HG03064 (cell line): ENCODE measurements at regions not wholly inside any gene's neighbourhood (a gene's known extent, or its start where the extent isn't known, plus 50 kb on each side); places are given as distances from the start of the nearest gene placed in this dataset.
"Not testable (repeated sequence)": the region's sequence is repeated elsewhere in the genome, so short reads cannot be mapped to it uniquely, and the experiment has no call there.

Source experiments
- ATAC-seq: cut with Tn5 transposase; IDR thresholded peaks from one replicate; pipeline ENCODE4 v1.9.1; 2021; ENCODE audit warnings: low read depth; ENCODE audit not compliant: unreplicated experiment

DNA sequence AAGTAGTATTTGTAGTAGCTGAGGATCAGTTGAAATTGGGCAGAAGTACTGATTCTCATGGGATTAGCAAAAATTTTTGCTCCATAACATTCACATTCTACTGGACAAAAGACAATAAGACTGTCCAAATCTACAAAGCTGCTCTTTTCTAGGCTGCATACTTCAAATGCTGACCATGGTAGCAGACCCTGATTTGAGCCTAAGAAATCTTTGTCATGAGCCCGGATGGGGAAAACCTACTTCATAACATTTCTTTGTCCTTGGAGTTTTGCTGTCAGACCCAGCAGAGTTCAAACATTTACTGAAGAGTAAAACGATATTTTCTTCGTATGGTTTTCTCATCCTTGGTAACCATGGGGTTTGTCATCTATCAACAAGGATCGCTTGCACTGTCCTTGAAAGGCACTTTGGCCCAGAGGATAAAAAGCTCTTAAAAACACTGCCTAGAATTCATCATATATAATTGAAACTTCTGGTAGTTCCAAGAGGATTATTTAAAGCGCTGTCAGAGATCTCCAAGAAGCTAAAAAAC is 216.9 kb downstream of the CAVIN4 start:
- ATAC-seq: no peak

DNA sequence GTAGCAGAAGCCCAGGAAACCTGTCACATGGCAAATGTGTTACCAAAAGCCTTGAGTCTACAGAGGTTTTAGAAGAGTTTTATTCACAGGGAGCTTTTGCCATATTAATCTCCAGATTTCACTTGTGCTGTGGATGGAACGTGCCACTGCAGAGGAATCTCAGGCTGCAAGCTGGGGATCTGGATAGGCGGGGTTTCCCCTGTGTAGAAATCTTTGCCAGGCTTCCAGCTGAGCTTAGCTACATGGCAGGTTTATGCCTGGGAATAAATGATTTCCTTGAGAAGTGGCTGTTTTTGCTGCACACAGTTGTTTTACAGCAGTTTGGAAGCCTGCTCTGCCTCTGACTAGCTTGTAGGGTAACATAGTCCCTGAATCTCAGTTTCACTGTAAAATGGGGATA is 224.6 kb upstream of the PLPPR1 start:
- ATAC-seq: no peak

DNA sequence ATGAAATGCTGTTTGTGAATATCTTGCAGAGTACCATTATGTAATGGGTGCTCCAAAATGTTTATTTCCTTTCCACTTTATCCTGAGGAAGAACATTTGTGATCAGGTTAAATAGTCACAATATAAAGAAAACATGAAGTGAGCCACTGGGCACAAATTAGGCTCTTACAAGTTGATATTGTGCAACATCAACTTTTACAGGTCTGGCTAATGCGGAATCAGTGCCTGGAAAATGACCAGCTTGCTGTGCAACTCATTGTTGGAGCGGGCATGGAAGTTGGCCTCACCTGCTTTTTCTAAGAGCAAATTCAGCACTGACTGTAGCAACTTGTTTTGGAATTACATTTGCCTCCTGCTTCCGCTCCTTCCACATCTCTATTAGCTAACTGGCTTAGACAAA is 216.9 kb upstream of the PLPPR1 start:
- no peak for ATAC-seq

DNA sequence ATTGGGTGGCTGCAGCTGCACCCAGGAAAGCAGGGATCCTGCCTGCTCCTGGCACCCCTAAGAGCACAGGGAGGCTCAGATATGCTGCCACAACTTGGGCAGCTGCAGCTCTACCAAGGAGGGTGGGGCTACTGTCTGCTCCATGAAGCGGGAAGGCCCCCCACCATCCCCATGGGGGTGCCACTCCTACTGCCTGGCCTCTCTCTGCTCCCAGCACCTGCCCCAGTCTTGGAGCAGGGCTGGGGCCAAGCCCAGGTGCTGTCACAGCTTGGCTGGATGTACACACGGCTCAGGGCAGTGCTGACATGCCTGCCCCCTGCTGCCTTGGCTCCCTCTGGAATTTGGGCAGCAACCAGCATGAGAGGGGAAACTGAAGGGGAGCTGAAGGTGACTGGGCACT is 214.7 kb upstream of the PLPPR1 start:
- no peak for ATAC-seq

DNA sequence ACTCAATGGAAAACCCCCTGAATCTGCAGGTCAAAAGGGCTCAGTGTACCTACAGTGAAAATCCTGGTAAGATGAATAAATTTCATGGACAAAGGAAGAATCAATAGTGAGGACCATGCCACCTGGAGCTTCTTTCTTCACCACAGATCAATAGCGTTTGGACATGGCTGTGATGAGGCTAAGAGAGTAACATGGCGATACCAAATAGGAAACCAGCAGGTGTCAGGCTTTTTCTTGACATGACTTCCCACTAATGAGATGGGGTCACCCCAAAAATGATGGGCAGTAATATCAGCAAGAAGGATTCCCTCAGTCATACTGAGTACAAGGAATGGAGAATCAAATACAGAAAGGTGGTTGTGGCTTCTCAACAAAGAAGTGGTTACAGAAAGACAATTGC is 208.5 kb upstream of the PLPPR1 start:
- ATAC-seq: no peak

DNA sequence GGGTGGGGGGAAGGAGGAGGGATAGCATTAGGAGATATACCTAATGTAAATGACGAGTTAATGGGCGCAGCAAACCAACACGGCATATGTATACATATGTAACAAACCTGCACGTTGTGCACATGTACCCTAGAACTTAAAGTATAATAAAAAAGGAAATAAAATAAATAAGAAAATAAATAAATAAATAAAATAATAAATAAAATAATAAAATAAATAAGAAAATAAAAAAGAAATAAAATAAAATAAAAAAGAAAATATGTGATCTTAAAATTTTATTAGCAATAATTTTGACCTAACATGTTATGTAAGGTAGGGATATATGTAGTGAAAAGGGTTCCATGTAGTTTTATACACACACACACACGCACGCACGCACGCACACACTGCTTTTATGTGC is 195.5 kb upstream of the PLPPR1 start:
- ATAC-seq: not testable (repeated sequence)

DNA sequence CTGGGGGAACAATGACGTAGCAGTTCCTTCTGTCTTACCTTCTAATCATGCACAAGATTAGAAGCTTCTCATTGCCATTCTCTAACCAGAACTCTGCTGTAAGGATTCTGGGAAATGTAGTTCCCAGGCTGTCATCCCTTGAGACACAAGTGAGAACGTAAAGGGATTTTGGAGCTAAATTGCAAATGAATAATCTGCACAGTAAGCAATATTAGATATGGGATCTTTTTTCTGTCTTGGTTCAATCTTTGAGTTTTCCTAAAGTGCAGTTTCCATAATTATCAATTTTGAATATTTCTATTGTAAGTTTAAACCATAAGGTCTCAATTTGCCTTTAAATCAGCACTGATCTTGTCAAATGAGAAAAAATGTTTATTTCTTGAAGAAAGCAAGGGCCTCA is 189.7 kb upstream of the PLPPR1 start:
- ATAC-seq: no peak

DNA sequence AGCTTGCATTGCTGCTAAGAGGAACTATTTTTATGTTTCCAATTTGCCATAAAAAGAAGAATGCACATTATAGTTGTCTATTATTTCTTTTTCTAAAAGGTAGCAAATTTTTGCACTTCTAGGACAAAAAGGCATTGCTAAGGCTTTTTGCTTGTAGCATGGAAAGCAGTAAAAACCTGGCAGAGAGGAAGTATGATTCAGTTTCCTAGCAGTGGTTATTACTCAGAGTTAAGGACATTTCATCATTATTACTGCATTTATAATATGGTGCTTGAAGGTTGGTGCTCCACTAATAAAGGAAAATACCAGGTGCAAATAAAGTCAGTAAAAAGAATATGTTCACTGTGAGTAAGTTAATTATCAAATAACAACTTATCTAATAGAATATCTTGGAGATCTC is 179.8 kb upstream of the PLPPR1 start:
- no peak for ATAC-seq

DNA sequence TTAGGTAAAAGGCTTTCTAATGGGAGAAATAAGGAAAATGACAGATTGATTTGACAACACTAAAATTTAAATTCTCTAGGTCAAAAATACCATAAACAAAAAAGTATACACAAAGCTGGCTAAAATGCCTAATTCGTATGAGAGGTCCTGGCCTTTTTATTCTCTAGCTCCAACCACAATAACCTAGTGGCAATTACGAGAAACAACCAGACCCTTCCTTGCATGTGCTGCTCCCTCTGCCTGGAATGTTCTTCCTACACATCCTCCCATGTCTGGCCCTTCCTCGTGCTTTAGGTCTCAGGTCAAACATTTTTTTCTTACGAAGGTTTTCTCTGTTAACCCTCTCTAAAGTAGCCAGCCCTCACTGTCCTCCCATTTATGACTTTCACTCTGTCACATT is 176.4 kb upstream of the PLPPR1 start:
- no peak for ATAC-seq

DNA sequence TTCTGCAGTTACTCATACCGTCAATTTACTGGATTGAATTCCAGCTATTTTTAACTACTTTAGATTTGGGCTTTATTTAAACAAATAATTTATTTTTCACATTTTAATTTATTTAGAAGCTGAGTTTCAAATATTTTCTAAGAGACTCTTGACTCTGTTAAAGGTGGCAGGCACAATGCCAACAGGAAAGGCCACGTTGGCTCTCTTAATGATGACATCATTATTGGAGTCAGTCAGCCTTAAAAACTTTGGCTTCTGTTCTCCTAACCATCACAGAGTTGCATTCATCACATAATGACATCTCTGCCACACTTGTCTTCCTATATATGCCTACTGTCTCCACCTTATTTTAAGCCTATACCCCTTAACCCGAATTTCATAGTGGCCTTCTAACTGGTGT is 172.3 kb upstream of the PLPPR1 start:
- ATAC-seq: no peak

DNA sequence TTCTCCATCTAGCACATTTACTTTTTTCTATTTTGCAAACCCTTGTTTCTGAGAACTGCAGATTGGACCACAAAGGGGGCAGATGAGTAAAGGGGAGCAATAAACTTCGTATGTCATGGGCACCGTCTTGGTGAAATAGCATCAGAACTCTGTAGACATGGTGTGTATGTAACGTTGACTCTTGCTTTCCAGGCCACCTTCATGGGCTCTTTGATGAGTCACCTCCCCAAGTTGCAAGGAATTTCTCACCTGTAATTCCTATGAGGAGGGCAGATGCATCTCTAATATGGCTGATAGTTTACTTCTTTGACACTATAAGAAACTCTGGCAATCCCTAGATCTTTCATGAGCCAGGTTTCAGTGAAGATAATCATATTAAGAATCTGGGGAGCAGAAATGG is 163.4 kb upstream of the PLPPR1 start:
- ATAC-seq: no peak

DNA sequence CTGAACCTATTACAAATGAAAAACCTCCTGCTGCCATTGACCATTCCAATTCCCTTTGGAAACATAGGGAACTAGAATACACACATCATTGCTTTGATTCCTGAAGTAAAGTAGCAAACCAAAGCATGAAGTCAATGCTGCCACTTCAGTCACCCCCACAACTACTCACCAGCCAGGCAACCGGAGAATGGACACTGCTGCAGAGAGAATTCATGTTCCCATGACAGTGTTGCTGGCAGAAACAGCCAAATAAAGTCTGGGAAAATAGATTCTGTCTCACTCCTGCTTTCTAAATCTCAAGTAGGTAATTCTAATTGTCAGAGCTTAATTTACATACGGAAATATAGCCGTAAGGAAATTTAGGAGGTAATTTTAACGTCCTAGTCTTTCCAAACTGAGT is 162.9 kb upstream of the PLPPR1 start:
- ATAC-seq: no peak

DNA sequence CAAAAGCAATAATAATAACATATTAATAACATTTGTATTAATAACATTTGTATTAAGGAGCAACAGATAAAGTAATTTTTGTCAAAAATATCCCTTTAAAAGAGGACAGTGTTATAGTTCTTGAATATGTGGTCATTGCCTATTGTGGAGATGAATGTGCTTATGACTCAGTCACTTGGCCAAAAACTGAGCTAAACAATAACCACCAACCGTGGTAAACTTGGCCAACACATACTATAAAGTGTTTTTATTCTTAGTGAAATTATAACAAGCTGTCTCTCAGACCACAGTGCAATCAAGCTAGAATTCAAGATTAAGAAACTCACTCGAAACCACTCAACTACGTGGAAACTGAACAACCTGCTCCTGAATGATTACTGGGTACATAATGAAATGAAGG is 159.2 kb upstream of the PLPPR1 start:
- ATAC-seq: no peak

DNA sequence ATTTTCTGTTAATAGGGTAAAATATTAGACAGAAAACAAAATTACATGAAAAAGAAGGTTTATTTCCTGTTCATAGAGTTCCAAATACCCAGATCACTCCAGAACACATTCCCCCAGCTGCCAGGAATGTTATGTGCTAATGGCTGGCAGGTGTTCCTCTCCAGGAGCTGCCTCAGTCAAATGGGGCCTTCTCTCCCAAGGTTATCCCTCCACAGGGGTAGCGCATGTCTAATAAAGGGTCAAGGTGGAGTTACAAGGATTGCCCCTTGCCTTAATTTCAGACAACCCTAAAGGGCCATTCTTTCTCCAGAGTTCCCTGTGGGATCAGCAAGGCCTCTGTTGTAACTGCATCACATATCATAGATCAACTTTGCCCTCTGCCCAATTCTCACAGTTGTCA is 148.6 kb upstream of the PLPPR1 start:
- ATAC-seq: no peak

DNA sequence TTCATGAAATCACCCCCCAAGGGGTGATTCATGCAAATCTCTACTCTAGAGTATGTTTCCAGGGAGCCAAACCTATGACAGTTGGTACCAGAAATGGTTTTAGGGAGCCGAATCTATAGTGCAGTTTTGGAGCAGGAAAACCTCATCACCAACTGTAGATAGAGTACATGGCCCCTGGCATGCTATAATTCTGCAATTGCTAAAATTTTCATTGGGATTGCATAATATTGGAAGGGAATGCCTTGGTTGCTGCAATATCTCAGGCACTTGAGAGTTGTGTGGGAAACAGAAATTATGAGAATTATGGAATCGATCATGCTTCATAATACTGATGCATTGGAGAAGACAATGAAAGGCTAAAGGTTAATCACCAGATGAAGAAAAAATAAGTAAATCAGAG is 148.2 kb upstream of the PLPPR1 start:
- no peak for ATAC-seq

DNA sequence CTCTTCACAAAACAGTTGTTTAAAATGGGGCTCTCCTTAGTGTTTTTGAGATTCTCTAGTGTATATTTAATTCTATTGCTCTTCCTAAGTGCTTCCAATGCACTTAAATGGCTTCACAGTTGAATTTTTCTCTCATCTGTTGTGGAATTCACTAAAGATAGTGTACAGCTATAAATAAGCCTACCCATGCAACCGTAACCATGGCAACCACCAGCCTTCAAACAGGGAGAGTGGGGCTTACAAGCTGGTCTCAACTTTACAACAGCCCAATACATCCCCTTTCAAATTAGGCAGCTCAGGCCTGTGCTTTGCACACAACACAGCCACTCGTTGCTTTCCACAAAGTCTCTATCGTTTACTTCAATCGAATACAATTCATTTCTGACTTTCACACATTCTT is 144.0 kb upstream of the PLPPR1 start:
- ATAC-seq: no peak

DNA sequence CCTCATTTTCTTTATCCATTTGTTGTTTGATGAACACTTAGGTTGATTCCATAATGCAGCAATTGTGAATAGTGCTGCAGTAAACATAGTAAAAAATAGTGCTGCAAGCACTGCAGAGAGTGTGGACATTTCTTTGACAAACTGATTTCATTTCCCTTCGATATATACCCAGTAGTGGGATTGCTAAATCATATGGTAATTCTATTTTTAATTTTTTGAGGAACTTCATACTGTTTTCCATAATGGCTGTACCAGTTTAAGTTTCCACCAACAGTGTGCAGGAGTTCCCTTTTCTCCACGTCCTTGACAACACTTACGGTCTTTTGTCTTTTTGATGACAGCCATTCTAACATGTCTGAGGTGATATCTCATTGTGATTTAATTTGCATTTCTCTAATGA is 138.2 kb upstream of the PLPPR1 start:
- ATAC-seq: no peak

DNA sequence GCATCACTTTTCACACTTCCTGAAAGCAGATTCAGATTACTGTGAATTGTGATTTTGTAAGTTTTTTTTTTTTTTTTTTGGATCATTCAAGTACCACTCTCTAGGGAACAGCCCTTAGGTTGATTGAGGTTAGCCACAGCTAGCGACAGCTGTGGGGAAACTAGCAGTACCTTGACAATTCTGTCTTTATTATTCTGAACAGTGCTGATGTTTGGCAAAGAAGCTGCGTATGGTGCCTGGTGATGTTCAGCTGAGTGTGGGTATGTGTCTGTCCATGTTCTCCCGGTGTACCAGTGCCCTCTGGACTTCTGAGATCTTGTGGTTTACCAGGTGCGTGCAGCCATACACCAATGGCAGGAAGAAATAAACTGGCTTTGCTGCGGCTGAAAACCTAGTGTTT is 117.3 kb upstream of the PLPPR1 start:
- ATAC-seq: no peak

DNA sequence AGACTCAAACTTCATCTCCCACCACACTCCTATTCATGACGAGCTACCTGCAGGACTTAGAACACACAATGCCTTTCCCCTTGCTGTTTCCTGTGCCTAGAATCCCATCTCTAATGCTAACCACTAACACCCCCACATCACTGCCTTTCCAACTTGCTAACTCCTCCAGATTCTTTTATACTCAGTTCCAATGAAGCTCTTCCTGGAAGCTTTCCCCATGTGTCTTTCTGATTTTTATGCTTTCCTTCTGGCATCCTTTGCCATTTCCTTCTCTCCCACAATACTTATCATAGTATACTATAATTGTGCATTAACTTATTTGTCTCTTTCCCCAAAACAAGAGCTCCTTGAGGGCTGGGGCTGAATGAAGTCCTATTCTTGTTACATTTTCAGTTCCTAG is 115.3 kb upstream of the PLPPR1 start:
- ATAC-seq: no peak

DNA sequence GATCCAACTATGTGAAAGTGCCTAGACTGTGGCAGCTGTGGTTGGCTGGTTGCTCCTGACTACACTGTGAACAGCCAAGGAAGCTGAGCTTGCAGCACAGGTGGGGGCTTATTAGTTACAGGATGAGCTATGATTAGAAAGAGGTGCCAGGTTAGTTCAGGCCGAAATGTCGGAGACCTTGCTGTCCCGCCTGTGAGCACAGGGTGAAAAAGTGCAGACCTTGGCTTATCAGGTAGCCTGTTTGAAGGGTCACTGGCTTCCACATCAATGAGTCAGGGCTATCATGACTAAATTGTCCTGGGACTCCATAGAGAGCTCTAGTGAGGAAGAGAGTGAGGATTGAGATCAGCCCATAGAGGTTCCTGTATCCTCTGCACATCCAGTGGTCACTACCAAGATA is 114.3 kb upstream of the PLPPR1 start:
- no peak for ATAC-seq

DNA sequence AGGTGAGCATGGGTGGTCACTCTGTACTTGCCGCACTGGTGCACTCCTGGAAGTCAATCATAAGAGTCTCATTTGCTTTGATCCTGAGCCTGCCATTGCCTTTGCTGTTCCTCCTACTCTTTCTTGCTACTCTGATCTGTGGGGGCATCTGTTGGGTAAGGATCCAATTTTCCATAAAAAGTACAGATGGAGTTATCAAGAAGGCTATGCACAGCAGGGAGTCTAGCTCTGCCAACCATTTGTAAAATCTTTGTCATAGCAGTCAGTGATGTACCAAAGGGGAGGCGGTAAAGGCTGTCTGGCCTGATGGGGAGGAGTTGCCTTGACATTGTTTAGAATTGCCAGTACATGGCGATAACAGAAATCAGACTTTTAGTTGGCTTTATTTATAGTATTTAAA is 109.0 kb upstream of the PLPPR1 start:
- ATAC-seq: no peak

DNA sequence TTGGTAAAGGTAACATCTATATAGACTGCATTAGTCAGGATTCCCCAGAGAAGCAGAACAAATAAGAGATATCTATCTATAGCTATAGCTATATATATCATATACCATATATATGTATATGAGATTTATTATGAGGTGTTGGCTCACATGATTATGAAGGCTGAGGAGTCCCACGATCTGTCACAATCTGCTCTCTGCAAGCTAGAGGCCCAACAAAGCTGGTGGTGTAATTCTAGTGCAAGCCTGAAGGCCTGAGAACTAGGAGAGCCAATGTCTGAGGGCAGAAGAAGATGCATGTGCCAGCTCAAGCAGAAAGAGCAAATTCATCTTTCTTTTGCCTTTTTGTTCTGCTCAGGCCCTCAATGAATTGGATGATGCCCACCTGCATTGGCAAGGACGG is 102.2 kb upstream of the PLPPR1 start:
- ATAC-seq: no peak

DNA sequence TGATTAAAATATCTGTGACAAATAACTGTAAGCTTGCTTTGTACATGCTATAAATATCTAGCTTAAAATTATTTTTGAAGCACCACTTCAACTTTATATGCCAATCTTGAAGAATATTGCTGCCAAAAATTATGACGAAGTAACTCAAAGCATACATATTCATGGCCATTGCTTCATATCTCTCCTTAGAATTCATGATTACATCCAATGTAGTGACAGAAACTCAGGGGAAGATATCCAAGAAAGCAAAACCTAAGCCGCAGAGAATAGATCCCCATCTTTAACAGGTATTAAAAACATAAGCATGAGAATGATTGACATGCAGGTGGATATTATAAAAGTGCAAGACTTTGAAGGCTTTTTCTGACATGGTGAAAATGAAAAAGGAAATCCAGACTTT is 100.8 kb upstream of the PLPPR1 start:
- no peak for ATAC-seq

DNA sequence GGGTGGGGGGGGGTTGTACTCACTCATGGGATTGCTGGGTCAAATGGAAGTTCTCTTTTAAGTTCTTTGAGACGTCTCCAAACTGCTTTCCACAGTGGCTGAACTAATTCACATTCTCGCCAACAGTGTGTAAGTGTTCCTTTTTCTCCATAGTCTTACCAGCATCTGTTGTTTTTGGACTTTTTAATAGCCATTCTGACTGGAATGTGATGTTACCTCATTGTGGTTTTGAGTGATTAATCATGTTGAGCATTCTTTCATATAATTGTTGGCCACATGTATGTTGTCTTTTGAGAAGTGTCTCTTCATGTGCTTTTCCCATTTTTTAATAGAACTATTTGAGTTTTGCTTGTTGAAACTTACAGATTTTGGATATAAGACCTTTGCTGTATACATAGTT is 94.9 kb upstream of the PLPPR1 start:
- no peak for ATAC-seq
